Activated CD4-positive, alpha-beta memory T cell treated with anti-CD3 and anti-CD28 coated beads for 36 hours (primary cell): ENCODE measurements at regions not wholly inside any gene's neighbourhood (a gene's known extent, or its start where the extent isn't known, plus 50 kb on each side); places are given as distances from the start of the nearest gene placed in this dataset.

Experiments
- CTCF ChIA-PET: fragments of 350-600 bp; sonication (Branson Sonifier 250); formaldehyde crosslinking; loops from one replicate; lab custom pipeline; 2021; ENCODE audit warnings: antibody characterized with exemption, inconsistent platforms; lab: Charles Lee
- POLR2A ChIA-PET: fragments of 350-600 bp; sonication (Branson Sonifier 250); formaldehyde crosslinking; loops from one replicate; lab custom pipeline; 2021; ENCODE audit warnings: antibody characterized with exemption; lab: Charles Lee
- DNase-seq: peaks from one replicate; pipeline ENCODE4 v3.0.0-alpha.2; 2020
- H3K27ac Mint-ChIP-seq: one replicate; pipeline ENCODE4 v1.8.0; 2021; ENCODE audit warnings: mixed read lengths
- H3K27me3 Mint-ChIP-seq: one replicate; pipeline ENCODE4 v1.8.0; 2021; ENCODE audit warnings: mixed read lengths
- H3K36me3 Mint-ChIP-seq: one replicate; pipeline ENCODE4 v1.8.0; 2021; ENCODE audit warnings: mixed read lengths
- H3K4me1 Mint-ChIP-seq: one replicate; pipeline ENCODE4 v1.8.0; 2021; ENCODE audit warnings: low read depth, mixed read lengths
- H3K4me3 Mint-ChIP-seq: one replicate; pipeline ENCODE4 v1.8.0; 2021; ENCODE audit warnings: mild to moderate bottlenecking, mixed read lengths
- H3K9me3 Mint-ChIP-seq: one replicate; pipeline ENCODE4 v1.8.0; 2021; ENCODE audit warnings: mixed read lengths
- intact Hi-C: fragments of 100-400 bp; cut with micrococcal nuclease; formaldehyde crosslinking; loops from one replicate; pipeline ENCODE4 v1.15.1; 2023

DNA sequence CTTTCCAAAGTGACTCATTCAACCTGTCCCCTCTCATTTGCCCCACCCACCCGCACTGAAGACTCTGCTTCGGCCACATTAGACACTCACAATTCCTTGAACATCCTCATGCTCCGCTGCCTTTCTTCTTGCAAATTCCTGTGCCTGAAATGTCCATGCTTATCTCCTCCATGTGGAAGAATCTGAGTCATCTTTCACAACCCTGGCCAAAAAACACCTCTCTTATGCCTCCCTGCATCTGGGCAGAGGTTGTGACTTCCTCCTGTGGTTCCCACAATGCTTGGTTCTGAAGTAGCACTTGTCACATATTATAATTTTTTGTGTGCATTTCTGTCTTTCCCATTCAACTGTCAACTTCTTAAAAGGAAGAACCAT is 238.6 kb downstream of the ENC1 start:
- intact Hi-C loops, result no loop called here
- Mint-ChIP-seq H3K4me1 (no peaks in the 10 kb centered on the region), H3K9me3 (no peaks in the 10 kb centered on the region), H3K27me3 (peaks cover 4% of the 10 kb centered on the region), H3K27ac (no peak overlapping the region), H3K4me3 (no peak overlapping the region), H3K36me3 (no peaks in the 10 kb centered on the region)
- ChIA-PET POLR2A (no interaction called here), CTCF (no interaction called here)
- DNase-seq, result no peak

DNA sequence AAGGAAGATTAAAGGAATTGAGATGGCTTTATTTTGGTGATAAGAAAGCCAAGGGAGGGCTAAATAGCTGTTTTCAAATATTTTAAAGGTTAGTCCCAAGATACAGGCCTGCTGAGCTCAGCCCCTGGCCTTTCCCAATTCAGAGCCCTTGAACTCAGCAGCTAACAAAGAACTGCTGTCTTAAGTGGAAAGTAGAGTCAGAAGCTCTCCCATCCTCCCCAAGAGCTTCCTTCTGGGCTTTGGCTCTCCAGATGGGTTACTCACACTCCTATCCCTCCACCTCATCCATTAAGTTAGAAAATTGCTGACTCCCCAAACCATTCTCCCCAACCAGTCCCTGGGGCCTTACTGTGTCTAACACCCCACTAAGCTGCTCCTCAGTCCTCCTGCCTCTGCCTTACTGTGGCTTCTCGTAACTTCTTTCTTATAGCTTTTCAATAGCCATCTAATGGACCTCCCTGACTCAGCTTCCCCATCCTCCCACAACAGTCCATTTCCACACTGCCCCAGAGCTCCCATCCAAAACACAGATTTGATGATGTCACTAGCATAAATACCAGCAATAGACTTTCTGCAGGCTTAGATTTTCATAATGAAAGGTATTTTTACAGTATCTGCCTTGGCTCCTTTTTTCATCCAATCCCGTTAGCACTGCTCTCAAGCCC is 239.1 kb downstream of the ENC1 start:
- no peak overlapping the region for H3K4me3 Mint-ChIP-seq
- H3K36me3 Mint-ChIP-seq, result no peaks in the 10 kb centered on the region
- no peak overlapping the region for H3K27ac Mint-ChIP-seq
- DNase-seq, result no peak
- CTCF ChIA-PET, result no interaction called here
- no peaks in the 10 kb centered on the region for H3K9me3 Mint-ChIP-seq
- intact Hi-C loops, result no loop called here
- POLR2A ChIA-PET, result no interaction called here
- H3K27me3 Mint-ChIP-seq, result peaks cover 4% of the 10 kb centered on the region
- H3K4me1 Mint-ChIP-seq, result no peaks in the 10 kb centered on the region

DNA sequence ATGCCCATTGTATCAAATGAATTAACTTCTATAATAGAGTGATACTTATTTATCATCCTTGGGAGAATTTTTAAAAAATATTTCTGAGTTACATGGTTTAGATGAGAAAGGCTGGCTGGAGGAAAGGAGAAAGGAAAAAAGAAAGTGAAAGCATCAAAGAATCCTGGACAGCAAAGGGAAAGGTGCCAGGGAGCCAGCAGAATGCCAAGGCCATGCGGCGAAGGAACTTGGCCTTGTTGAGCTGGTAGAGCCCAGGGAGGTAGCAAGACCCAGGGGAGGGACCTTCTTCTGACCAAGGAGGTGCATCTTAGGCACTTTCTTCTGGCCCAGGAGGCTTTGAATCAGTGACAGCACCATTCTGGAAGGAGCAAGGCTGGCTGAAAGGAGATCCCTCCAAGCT is 240.5 kb downstream of the ENC1 start:
- CTCF ChIA-PET, result no interaction called here

DNA sequence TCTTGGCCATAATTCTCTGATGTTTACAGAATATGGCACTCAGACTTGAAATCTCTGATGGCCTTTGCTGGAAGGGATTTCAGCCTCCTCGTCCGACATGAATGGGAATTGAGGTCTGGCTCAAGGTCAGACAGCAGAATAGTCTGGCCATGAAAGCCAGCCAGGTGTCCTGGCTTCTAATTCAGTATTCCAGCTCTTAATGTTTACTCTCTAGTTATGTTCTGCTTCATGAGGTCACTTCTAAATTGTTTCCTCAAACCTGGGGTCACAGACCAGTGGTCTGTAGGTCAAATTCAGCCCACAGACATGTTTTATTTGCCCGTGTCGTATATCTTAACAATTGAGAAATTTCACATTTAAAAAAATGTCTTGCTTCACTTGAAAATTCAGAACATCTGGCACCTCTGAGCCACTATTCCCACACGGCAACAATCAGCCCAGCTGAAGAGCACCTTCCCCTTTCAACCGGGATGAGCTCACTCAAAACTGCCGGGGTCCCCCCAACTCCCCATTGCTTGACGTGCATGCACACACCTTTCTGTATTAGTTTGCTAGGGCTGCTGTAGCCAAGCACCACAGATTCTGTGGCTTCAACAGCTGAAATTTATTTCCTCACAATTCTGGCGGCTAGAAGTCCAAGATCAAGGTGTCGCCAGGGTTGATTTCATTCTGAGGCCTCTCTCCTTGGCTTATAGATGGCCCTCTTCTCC is 243.5 kb downstream of the ENC1 start:
- H3K27ac Mint-ChIP-seq, result no peak overlapping the region
- H3K4me1 Mint-ChIP-seq, result peaks cover 2% of the 10 kb centered on the region
- no peaks in the 10 kb centered on the region for H3K27me3 Mint-ChIP-seq
- H3K36me3 Mint-ChIP-seq, result no peaks in the 10 kb centered on the region
- intact Hi-C loops, result no loop called here
- POLR2A ChIA-PET, result no interaction called here
- DNase-seq, result no peak
- CTCF ChIA-PET, result no interaction called here
- H3K4me3 Mint-ChIP-seq, result no peak overlapping the region
- H3K9me3 Mint-ChIP-seq, result no peaks in the 10 kb centered on the region

More for the DNA sequence above, 240.5 kb downstream of the ENC1 start:
- intact Hi-C loops, result no loop called here
- H3K27me3 Mint-ChIP-seq, result peaks cover 4% of the 10 kb centered on the region
- POLR2A ChIA-PET, result no interaction called here
- no peak overlapping the region for H3K4me3 Mint-ChIP-seq
- no peak overlapping the region for H3K27ac Mint-ChIP-seq
- no peaks in the 10 kb centered on the region for H3K4me1 Mint-ChIP-seq
- no peaks in the 10 kb centered on the region for H3K36me3 Mint-ChIP-seq
- H3K9me3 Mint-ChIP-seq, result no peaks in the 10 kb centered on the region
- no peak for DNase-seq

DNA sequence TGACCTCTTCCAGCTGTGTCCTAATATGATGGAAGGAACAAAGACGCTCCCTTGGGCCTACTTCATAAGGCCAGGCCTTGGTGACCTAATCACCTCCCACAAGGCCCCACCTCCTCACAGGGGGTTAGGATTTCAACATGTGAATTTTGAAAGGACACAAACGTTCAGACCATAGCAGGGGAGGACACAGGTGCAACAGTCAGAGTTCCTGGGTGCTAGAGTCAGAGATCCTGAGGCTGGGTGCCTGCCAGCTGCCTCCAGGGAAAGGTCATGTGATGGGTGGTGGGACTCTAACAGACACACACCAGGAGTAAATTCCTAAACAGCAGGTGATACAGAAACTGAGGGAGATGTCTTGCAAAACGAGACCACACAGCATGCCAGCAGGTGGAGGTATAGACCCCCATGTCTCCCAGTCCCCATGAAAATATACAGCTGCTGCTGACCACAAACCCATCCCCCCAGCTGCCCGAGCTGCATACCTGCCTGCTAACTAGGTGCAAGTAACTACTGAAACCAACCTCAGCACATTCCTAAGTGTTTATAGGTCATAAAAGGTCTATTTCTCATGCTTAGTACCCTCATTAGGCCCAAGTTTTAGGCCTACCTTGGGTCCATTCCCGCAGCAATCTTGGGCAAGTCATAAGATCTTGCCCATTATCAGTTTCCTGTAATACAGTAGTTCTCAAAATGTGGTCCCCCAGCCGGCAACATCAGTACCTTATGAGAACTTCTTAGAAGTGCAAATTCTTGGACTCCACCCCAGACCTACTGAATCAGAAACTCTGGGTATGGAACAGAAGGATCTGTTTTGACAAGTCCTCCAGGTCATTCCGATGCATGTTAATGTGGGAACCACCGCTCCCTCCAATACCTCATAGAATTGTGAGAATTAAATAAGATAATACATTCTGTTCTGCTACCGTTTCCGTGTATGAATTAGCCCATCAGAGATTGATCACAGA is 245.3 kb downstream of the ENC1 start:
- Mint-ChIP-seq H3K4me1 (peaks cover 2% of the 10 kb centered on the region), H3K27me3 (no peaks in the 10 kb centered on the region)

GRCh38 chr5:74394528-74394915 is 246.0 kb downstream of the ENC1 start:
- ChIA-PET CTCF (no interaction called here), POLR2A (interaction anchor here (0.5 kb wide), 1 partner anchor 182 kb away, joined by 5 read pairs; no protein-coding TSS in a partner anchor)
- Mint-ChIP-seq H3K9me3 (no peaks in the 10 kb centered on the region), H3K4me1 (peaks cover 2% of the 10 kb centered on the region), H3K27me3 (no peaks in the 10 kb centered on the region), H3K27ac (no peak overlapping the region), H3K4me3 (no peak overlapping the region), H3K36me3 (no peaks in the 10 kb centered on the region)
- intact Hi-C loops, result loop anchor here (5.0 kb wide), 1 partner anchor 248 kb away; the partner anchor contains the start of gene ENC1
- no peak for DNase-seq

More for the DNA sequence above, 245.3 kb downstream of the ENC1 start:
- H3K36me3 Mint-ChIP-seq, result no peaks in the 10 kb centered on the region
- no peak overlapping the region for H3K4me3 Mint-ChIP-seq
- no peak for DNase-seq
- no peak overlapping the region for H3K27ac Mint-ChIP-seq
- intact Hi-C loops, result loop anchor here (5.0 kb wide), 1 partner anchor 247 kb away; the partner anchor contains the start of gene ENC1
- ChIA-PET POLR2A (interaction anchor here (0.5 kb wide), 1 partner anchor 182 kb away, joined by 5 read pairs; no protein-coding TSS in a partner anchor), CTCF (no interaction called here)
- H3K9me3 Mint-ChIP-seq, result no peaks in the 10 kb centered on the region

DNA sequence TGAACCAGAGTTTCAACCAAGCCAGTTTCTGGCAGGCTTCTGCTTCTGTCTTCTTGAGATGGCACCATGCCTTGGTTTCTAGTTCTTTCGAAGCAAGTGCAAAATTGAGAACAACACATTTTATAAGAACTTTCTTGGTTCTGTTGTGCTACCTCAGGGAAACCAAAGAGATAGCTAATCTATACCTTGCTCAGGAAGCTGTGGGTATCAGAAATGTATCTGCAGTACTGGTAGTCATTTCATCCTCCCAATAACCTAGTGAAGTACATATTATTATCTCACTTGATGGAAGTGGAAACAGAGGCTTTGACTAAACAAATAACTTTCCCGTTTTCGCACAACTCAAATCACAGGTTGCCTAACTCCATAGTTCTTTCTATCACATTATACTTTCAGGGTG is 246.6 kb downstream of the ENC1 start:
- no peak overlapping the region for H3K4me3 Mint-ChIP-seq
- H3K27ac Mint-ChIP-seq, result no peak overlapping the region
- H3K9me3 Mint-ChIP-seq, result no peaks in the 10 kb centered on the region
- H3K36me3 Mint-ChIP-seq, result no peaks in the 10 kb centered on the region
- ChIA-PET CTCF (interaction anchor here (0.8 kb wide), 1 partner anchor 248 kb away, joined by 3 read pairs; no protein-coding TSS in a partner anchor), POLR2A (no interaction called here)
- intact Hi-C loops, result loop anchor here (5.0 kb wide), 1 partner anchor 248 kb away; the partner anchor contains the start of gene ENC1
- peaks cover 2% of the 10 kb centered on the region for H3K4me1 Mint-ChIP-seq
- no peak for DNase-seq
- H3K27me3 Mint-ChIP-seq, result no peaks in the 10 kb centered on the region

GRCh38 chr5:74392711-74393351 is 247.7 kb downstream of the ENC1 start:
- DNase-seq, result no peak
- CTCF ChIA-PET, result interaction anchor here (0.7 kb wide), 1 partner anchor 187 kb away, joined by 3 read pairs; no protein-coding TSS in a partner anchor
- Mint-ChIP-seq H3K27me3 (no peaks in the 10 kb centered on the region), H3K4me3 (no peak overlapping the region), H3K9me3 (no peaks in the 10 kb centered on the region), H3K4me1 (peaks cover 2% of the 10 kb centered on the region), H3K27ac (no peak overlapping the region), H3K36me3 (no peaks in the 10 kb centered on the region)
- intact Hi-C loops, result loop anchor here (5.0 kb wide), 1 partner anchor 249 kb away; the partner anchor contains the start of gene ENC1
- POLR2A ChIA-PET, result no interaction called here

DNA sequence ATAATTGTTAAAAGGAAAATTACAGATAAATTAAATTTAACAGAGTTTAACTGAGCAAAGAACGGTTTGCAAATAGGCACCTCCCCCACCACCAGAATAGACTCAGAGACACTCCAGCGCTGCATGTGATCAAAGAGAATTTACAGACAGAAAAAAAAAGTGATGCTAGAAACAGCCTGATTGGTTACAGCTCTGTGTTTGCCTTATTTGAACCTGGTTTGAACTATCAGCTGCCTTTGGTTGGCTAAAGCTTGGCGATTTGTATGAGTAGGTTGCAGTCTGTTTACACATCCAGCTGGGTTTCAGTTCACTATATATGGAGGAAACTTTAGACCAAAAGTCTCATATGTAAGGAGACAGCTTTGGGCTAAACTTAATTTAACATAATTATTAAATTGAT is 249.1 kb downstream of the ENC1 start:
- Mint-ChIP-seq H3K36me3 (no peaks in the 10 kb centered on the region), H3K27me3 (no peaks in the 10 kb centered on the region), H3K4me1 (peaks cover 2% of the 10 kb centered on the region), H3K27ac (no peak overlapping the region), H3K9me3 (no peaks in the 10 kb centered on the region), H3K4me3 (no peak overlapping the region)
- ChIA-PET POLR2A (no interaction called here), CTCF (no interaction called here)
- intact Hi-C loops, result loop anchor here (5.0 kb wide), 1 partner anchor 251 kb away; the partner anchor contains the start of gene ENC1
- no peak for DNase-seq

DNA sequence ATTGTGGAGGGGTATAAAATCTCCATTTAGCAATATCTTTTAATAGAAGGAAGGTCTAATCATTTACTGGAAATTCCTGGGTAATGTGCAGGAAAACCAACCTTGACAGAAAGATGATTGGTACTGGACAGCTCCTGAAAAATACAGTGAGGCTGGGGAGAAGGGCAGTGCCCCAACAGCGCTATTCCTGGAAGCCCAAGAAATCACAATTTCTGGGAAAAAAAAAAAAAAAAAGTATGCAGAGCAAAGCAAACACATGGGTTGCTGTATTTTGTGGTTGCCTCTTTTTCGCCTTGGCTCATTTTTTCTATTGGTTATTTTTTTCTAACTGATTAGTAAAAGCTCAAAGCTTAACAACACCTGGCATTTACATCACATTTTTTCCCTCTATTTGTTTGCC is 249.7 kb downstream of the ENC1 start:
- Mint-ChIP-seq H3K36me3 (no peaks in the 10 kb centered on the region), H3K4me1 (peaks cover 2% of the 10 kb centered on the region), H3K9me3 (no peaks in the 10 kb centered on the region), H3K4me3 (no peak overlapping the region), H3K27ac (no peak overlapping the region), H3K27me3 (no peaks in the 10 kb centered on the region)
- CTCF ChIA-PET, result no interaction called here
- DNase-seq, result no peak
- POLR2A ChIA-PET, result no interaction called here
- intact Hi-C loops, result loop anchor here (5.0 kb wide), 1 partner anchor 251 kb away; the partner anchor contains the start of gene ENC1

GRCh38 chr5:74390306-74390637 is 250.3 kb downstream of the ENC1 start:
- DNase-seq, result no peak
- H3K27ac Mint-ChIP-seq, result no peak overlapping the region
- no peaks in the 10 kb centered on the region for H3K9me3 Mint-ChIP-seq
- intact Hi-C loops, result loop anchor here (5.0 kb wide), 1 partner anchor 252 kb away; the partner anchor contains the start of gene ENC1
- H3K36me3 Mint-ChIP-seq, result no peaks in the 10 kb centered on the region
- POLR2A ChIA-PET, result no interaction called here
- H3K4me3 Mint-ChIP-seq, result no peak overlapping the region
- CTCF ChIA-PET, result no interaction called here
- H3K4me1 Mint-ChIP-seq, result peaks cover 2% of the 10 kb centered on the region
- H3K27me3 Mint-ChIP-seq, result no peaks in the 10 kb centered on the region
